Epidermal melanocyte (primary cell): ENCODE measurements at regions not wholly inside any gene's neighbourhood (a gene's known extent, or its start where the extent isn't known, plus 50 kb on each side); places are given as distances from the start of the nearest gene placed in this dataset.
"Not testable (repeated sequence)": the region's sequence is repeated elsewhere in the genome, so short reads cannot be mapped to it uniquely, and the experiment has no call there.

Source experiments
- DNase-seq: peaks from one replicate; pipeline ENCODE4 v3.0.0; 2011; ENCODE audit warnings: low spot score; ENCODE audit not compliant: insufficient read length

DNA sequence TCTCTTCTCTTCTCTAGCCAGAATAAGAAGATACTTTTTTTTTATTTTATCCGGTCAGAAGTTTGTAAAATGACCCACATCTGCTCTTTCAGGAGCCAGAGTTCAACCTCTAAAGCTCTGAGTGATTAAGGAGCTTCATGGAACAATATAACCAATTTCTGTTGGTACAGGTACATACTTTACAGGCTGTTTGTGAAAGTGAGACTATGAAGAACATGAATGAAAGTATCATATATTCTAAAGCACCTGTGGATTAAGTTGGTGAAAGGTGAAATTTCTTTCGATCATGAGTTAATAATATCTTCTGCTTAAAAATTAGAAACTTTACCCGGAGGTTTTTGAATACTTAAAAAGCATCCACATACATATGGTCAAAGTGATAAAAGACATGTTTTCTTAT lies 65.2 kb downstream of the DMRT2 start:
- no peak for DNase-seq

DNA sequence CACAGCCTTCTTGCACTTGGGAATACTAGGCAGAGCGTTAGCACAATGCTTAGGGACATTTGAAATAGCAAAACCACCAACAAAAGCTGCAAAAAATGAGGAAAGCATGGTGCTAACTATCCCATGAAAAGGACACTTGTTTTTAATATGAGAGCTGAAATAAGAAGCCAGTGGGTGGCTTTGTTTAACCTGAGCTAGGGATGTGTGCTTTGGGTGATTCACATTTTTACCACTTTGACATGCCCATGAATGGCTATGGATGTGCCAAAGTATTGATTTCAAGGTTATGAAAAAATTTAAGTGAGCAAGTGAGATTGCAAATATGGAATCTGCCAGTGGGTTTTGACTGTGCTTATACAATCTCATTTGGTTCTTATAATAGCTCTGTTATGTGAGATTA lies 67.3 kb downstream of the DMRT2 start:
- no peak for DNase-seq

DNA sequence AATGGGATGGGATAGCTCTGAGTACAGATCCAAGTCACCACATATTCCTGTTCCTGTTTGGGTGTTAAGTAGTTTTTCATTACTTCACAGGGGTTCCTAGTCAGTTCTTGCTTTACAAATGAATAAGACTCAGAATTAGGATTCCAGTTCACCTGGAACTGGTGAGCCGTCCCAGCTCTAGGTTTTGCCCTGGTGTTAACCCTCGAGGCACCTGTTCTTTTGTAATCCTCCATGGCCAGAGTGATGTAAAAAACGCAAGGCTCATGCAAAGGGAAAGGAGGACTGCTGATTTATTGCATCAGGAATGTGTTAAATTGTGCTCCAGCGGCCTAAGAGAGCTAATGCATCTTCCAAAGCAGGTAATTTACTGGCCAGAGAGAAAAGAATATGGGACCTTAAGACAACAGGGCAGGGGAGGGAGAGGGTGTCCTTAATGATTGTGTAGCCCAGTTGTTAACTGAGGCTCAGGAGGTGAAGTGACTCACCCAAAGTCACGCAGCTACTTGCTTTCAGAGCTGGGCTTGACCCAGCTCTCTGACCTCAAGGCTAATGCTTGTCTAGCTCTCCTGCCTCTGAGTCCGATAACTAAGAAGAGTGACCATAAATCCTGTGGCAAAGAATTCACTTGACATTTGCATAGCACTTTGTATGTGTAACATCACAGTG lies 70.5 kb downstream of the DMRT2 start:
- DNase-seq, result no peak

DNA sequence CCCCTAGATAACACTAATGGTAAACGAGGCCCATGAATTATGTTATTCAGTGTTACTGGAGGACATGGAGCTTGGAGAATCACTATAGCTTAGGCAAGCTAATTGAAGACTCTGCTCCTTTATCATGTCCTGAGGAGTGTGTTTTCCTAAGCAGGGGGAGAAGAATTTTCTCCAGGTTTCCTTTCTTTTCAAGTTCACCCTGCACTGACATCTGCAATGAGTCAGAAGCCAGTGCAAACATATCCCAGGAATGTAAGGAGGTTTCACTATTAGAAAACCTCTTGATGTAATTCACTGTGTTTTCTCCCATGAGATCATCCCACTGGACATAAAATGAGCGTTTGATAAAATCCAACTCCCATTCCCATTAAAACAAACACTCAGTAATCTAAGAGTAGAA lies 75.6 kb downstream of the DMRT2 start:
- no peak for DNase-seq

DNA sequence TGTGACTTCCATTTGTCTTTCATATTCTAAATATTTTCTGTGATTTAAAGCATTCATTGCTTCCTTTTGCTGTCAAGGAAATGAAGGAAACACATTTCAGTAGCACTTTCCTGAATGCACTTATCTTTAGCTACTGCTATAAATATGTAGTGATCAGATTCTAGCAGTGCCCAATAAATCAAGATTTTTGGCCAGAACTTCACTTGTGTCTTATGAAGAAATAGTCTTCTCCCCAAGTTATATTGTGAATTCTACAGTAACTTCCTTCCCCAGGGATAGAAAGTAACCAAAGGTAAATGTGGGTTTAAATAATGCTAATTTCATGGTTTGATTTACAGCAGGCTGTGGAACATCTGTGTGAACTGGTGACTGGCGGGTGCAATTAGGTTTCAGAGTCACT lies 77.9 kb downstream of the DMRT2 start:
- DNase-seq, result no peak

DNA sequence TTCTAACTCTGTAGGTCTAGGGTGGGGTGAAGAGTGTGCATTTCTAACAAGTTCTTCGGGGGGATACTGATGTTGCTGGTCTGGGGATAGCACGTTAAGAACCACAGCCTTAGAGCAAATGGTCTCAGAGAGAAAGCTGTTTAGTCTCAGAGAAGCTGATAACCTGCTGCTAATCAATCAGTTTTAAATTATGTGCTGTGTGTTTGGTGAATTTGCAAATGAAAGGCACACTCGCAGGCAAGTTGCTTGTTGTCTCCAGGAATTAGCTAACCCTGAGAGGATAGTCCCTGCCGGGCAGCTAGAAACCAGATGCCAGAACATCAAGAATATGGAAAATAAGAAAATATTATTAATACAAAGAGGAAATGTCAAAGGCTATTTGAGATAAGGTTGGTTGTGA lies 79.2 kb downstream of the DMRT2 start:
- no peak for DNase-seq

DNA sequence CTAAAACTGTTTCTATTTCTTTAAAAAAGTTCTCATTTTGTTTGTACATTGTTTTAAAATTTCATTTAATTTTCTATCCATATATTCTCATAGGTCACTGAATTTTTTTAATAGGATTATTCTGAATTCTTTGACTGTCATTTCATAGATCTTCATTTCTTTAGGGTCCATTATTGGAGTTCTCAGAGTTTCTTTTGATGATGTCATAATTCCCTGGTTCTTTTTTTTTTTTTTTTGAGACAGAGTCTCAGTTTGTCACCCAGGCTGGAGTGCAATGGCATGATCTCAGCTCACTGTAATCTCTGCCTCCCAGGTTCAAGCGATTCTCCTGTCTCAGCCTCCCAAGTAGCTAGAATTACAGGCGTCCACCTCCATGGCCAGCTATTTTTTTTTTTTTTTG lies 89.9 kb downstream of the DMRT2 start:
- DNase-seq, result no peak

DNA sequence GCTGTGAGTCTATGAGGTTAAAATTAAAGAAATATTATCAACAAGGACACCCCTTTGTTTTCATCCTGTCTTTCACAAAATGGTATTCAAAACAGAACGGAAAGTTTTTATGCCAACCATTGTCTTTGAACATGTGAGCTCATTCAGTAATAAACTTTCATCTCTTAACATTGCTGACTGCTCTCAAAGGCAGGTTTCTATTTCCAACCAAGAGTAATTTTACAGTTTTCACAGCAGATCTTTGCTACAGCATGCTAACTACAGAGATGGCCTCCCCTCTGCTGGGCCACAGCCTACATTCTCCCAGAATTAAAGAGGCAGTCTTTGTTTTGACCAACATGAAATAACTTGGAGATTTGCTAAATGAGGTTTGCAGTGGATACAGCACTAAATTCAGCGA lies 101.5 kb downstream of the DMRT2 start:
- DNase-seq, result no peak

DNA sequence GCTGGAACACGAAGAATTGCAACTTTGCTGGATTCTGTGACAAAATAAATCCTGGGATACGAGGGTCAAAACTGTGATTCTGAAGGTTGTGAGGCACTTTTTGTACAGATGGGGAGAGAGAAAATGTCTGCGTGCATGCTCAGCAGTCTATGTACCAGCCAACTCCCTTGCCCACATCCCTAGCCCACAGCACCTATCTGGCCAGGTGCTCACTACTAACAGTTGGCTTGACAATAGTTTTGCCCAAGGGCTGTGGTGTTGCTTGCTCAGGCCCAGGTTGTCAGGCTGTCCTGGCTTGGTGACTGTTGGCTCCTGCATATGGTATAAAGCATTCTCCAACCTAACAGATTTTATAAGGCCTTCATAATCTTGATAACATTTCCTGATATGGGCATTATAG lies 102.0 kb downstream of the DMRT2 start:
- no peak for DNase-seq

DNA sequence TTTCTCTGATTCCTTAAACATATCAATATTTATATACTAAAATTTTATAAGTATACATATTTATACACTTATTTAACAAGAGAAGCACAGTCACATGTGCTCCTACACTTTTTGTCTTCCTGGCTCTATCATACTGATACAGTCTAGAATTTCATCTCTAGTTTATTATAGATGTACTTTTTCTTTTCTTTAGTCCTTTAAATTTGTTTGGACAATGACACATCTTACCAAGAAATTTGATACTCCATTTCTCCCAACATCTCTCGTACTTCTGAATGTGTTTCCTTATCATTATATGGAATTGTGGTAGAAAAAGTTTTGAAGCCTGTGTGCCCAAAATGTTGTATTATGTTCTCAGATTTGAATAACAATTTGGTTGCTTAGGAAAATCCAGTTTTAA lies 104.6 kb downstream of the DMRT2 start:
- no peak for DNase-seq

DNA sequence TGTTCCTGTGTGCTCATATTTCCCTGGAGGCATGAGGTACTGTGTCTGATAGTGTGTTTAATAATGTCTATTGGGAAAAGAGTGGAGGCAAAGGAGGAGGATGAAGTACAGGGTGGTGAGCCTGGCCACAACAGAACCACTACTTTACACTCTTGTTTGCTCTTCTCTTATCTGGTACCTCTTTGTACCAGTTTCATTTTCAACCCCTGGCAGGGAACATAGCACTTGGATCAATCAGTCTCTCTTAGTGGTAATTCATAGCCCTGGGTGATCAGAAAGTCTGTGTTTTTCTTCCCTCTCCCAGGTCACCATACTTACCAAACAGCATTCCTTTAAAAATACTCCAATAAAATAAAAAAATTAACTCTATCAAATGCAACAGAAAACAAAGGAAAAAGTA lies 105.4 kb downstream of the DMRT2 start:
- no peak for DNase-seq

DNA sequence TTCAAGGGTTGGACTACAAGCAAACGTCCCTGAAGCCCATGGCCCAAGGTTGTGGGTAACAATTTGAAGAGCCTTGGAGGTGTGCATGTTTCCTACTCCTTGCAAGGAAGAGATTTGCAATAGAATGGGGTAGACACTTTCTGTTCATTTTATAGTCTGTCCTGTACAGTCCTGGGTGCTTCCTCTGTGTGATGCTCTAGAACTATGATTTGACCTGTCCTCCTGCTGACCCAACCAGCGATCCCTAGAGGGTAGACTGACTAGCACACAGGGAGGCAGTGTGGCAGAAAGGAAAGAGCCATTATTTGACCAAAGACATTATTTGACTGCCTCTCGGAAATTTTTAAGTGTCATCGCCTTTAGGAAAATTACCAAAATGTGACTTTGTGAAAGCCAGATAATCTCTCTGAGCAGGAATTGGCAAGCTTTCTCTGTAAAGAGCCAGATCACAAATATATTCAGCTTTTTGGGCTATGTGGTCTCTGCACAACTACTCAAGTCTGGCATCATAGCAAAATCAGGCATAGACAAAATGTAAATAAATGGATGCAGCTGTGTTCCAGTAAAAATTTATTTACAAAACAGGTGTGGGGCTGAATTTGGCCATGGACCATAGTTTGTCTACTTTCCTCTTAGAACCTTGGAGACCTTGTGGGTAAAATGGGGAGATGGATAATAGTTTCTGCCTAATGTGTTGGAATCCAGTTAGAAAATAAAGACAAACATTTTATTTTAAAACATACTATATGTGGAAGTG lies 106.8 kb downstream of the DMRT2 start:
- DNase-seq, result no peak

DNA sequence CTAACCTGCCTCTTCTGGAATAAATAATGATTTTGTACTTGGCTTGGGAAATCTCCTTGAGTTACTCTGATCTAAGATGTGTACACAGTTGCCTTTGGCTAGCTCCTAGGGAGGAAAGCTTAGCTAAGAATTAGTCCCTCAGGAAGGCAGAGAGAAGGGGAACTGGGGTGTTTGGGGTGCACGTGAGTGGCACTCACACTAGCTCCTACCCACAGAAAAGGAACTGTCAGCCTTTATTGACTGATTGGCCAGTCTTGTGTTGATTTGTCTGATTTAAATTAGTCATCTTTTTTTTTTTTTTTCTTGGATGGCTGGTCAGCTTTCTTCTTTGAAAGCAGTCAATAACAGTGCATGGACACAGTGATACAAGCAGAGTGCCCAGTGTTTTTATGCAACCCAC lies 107.7 kb downstream of the DMRT2 start:
- no peak for DNase-seq

DNA sequence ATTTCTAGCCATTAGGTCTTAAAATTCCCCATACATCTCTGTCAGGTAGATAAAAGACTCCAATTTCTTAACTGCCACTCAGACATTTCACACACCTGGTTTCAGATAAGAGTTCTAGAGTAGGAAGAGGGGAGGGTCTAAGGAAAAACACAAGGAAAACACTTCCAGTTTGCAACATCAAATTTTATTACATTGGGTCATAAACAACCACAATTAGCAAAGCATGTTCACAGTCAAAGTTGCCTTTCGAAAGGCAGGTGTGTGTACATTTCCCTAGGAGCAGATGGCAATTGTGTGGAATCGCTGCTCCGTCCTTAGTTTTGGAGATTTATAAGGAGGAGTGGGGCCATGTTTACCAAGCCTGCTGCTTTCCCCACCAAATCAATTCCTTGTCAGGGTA lies 120.8 kb downstream of the DMRT2 start:
- DNase-seq, result no peak

DNA sequence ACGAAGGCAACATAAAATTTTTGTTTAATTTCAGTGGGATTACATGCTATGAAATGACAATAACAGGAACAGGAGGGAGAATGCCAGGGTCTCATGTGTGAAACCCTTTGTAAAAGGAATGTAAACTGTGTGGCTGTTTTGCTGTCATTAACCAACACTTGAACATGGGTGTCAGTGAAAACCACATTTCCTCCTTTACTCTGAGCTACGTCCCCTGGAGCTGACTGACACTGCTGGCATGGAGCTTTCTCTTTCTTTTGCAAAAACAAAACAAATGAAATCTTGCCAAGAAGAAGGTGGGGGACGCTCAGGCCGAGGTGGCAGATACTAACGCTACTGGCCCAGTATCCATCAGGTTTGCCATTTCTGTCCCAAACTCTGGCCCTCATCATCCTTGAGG lies 121.4 kb downstream of the DMRT2 start:
- DNase-seq, result no peak

DNA sequence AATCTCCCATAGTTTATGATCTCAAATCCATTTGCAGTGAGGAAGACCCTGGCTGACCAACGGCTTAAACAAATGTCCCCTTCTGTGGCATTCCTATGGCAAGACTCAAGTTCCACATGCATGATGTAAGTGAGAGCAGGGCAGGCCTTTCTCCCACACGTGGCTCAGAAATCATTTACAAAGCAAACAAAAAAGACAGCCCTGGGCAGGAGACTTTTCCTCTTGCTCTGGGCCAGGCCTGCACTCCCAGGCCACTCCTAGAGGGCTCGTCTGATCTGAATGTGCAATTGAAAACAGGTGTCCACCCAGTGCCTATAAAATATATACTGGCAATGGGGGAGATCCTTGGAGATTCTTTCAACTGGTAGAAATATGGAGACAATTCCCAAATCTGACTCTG lies 123.1 kb downstream of the DMRT2 start:
- DNase-seq, result no peak

DNA sequence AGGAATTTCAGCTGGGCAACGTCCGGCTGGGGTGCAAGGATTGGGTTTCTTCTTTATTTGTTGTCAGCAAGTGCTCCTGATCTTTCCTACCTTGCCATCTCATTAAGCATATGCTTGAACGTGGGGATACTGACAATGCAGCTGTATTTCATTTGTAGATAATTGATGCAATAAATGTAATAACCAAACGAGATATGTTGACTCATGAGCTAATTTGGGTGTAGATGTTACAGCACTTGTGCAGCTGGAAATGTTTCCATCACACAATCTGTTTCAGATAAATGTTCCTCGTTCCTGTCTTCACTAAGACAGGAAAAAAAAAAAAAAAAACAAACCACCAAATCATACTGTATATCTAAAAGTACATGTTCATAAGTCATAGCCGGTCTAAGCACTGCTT lies 123.8 kb downstream of the DMRT2 start:
- DNase-seq, result no peak

DNA sequence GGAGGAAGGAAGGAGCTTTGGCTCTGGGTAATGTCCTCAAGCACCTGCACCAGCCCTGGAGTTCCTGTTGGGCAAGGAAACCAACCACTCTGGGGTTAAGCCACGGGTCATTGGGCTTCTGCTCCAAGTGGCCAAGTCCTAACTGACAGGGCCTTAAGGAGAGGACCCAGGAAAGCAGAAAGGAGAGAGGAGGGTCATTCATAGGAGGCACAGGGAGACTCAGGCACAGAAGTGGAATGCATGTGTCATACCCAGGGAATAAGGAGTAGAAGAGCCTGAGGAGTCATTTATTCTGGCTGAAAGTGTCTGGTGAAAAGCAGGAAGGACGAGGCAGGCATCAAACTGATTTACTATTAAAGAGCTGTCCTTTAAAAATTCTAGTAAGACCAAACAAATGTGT lies 129.2 kb downstream of the DMRT2 start:
- DNase-seq, result no peak

DNA sequence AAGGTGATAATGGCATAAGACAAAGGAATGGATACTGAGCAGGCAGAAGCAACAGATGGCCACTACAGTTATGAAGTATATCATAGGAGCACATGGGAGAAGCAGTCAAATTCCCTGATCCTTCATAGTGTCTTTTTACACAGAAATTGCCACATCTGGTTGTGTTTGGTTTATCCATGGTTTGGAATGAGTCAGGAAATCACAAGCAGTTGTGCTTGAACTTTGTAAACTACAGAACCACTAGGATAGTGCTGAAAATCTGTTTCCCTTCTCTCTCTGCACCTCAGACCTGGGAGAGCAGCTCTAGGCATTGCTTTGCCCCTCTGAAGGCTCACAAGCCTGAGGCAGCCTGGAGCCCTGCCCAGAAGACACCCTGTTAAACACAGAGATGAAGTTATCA lies 134.0 kb downstream of the DMRT2 start:
- no peak for DNase-seq

DNA sequence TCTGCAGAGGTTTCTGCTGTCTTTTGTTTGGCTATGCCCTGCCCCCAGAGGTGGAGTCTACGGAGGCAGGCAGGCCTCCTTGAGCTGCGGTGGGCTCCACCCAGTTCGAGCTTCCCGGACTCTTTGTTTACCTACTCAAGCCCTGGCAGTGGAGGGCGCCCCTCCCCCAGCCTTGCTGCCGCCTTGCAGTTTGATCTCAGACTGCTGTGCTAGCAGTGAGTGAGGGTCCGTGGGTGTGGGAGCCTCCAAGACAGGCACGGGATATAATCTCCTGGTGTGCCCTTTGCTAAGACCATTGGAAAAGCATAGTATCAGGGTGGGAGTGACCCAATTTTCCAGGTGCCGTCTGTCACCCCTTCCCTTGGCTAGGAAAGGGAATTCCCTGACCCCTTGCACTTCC lies 137.0 kb downstream of the DMRT2 start:
- not testable (repeated sequence) for DNase-seq

DNA sequence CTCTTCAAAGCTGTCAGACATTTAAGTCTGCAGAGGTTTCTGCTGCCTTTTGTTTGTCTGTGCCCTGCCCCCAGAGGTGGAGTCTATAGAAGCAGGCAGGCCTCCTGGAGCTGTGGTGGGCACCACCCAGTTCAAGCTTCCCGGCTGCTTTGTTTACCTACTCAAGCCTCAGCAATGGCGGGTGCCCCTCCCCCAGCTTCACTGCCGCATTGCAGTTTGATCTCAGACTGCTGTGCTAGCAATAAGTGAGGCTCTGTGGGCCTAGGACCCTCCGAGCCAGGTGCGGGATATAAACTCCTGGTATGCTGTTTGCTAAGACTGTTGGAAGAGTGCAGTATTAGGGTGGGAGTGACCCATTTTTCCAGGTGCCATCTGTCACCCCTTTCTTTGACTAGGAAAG lies 145.5 kb downstream of the DMRT2 start:
- DNase-seq, result not testable (repeated sequence)

DNA sequence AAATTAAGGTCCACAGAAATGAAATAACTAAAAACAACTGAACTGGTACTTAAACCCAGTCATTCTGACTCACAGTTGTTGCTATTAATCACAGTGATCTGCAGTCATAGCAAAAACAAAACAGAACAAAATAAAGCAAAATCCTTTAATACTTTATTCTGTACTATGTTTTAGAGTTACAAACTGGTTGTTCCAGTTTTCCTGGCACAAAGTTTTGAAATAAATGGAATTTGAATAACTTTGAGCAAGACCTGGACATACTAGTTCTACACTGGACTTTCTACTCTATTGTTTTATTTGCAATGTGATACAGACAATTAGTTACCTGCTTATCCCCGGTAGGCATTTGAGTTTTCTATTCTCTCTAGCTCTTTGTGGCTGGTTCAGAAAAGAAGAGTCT lies 147.9 kb downstream of the DMRT2 start:
- no peak for DNase-seq

DNA sequence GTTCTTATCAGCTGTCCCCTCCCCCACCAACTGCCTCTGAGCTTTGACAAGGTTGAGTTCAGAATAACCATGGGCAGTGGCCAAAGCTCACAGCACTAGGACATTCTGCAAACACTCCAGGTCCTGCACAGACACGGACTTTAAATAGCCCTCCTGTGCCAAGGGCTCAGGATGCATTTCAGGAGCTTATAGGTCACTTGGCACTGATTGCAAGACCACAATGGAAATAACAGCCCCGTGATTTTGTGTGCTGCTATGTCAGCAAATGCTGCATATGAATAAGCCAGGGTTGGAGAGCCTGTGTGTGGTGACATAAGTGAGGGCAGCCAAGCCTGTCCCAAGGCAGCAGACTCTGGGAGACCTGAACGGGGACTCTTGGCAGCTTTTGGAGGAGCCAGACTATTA lies 150.7 kb downstream of the DMRT2 start:
- no peak for DNase-seq
